ENCODE measurements at regions not wholly inside any gene's neighbourhood (a gene's known extent, or its start where the extent isn't known, plus 50 kb on each side); places are given as distances from the start of the nearest gene placed in this dataset.
A peak's percentile ranks its signal among the peaks of the same experiment; 100 is the strongest.

GRCh38 chr3:22113453-22113852, 362.4 kb upstream of the ZNF385D start:
- DNase-seq (ENCODE audit: low read depth) = no peak

GRCh38 chr3:22115581-22115980, 364.6 kb upstream of the ZNF385D start:
- DNase-seq (ENCODE audit: low read depth) = peak; percentile 17

GRCh38 chr3:22117091-22117490, 366.1 kb upstream of the ZNF385D start:
- DNase-seq (ENCODE audit: low read depth) = no peak

DNA sequence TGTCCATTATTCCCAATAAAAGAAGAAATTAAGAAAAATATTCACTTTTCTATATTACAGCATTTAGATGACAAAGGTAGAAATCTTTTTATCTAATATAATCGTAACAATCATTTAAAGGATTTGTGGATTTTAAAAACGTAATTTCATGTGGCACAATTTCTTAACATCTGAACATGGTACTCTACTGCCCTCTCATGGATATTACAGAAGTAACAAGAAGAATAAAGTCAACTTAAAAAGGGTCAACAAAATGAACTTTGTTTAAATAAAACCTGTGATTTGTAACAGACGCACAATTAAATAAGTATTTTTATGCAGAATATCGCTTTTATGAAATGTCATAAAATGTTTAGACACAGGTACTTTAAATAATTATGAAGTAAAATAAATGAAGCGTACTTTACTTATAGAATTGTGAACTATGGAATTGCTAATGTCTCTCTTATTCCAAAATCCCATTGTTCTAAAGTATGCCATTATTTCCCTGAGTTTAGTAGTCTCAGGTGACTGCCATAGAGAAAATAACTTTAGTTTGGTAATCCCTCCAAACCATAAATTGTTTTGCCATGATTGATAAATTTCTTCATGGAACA, 366.8 kb upstream of the ZNF385D start:
- DNase-seq (ENCODE audit: low read depth) = peak; percentile 22

GRCh38 chr3:22118542-22118941, 367.5 kb upstream of the ZNF385D start:
- DNase-seq (ENCODE audit: low read depth) = no peak

- DNase-seq (ENCODE audit: low read depth) = no peak
Observed at GRCh38 chr3:22121068-22121701, 370.2 kb upstream of the ZNF385D start.

- DNase-seq (ENCODE audit: low read depth) = no peak
Observed at GRCh38 chr3:22122567-22122966, 371.6 kb upstream of the ZNF385D start.

- DNase-seq (ENCODE audit: low read depth) = no peak
Observed at GRCh38 chr3:22129101-22129500, 378.1 kb upstream of the ZNF385D start.

DNA sequence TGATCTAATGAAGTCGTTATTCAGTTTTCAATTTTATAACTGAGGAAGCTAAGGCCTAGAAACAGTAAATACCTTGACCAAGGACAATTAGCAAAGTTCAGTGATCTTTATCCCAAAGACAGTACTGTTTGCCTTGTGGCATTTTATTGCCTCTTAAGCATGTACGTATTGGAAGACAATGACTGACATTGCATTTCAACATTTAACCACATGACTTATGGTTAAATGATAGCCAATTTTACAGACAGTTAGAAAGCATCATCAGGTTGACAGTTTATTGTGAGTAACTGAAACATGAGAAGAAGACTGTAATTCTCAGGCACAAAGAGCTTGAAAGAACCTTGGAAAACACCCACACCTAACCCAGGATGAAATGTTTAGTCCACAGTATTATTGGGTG, 390.8 kb upstream of the ZNF385D start:
- DNase-seq (ENCODE audit: low read depth) = no peak

GRCh38 chr3:22147161-22147560, 396.2 kb upstream of the ZNF385D start:
- no peak for DNase-seq (ENCODE audit: low read depth)

DNA sequence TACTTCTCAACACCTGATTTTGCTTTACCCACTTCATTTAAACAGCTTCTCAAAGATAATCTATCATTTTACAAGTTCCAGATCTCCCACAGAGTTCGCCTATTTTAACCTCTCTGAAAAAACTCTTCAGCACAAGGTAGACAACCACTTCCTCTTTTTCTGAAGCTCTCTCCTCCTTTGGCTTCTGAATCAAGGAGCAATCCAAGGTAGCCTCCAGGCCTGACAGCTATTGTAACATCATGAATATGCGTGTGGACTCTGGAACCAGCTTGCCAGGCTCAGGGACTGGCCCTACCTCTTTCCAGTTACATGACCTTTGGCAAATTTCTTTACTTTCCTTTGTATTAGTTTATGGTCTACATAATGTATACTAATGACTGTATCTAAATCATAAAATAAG, 405.9 kb upstream of the ZNF385D start:
- DNase-seq (ENCODE audit: low read depth) = no peak

GRCh38 chr3:22157848-22158247, 406.8 kb upstream of the ZNF385D start:
- DNase-seq (ENCODE audit: low read depth) = no peak

- DNase-seq (ENCODE audit: low read depth) = no peak
Observed at GRCh38 chr3:22159004-22159695, 408.1 kb upstream of the ZNF385D start.

DNA sequence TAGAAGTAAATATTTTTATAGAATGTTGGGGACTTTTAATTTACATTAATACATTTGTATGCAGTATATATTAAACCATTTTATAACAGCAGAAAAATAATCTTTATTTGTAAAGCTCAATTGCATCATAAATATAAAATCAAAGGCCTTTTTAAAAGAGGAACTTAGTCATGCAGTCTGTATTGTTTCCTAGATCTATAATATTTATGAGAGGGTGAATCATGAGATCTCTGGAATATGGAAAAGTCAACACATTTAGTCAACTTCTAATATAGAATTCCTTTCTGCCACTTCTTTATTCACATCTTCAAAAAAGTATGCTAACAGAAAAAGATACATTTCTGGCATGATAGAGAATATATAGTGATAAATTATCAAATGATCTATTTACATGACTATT, 410.3 kb upstream of the ZNF385D start:
- DNase-seq (ENCODE audit: low read depth) = no peak

DNA sequence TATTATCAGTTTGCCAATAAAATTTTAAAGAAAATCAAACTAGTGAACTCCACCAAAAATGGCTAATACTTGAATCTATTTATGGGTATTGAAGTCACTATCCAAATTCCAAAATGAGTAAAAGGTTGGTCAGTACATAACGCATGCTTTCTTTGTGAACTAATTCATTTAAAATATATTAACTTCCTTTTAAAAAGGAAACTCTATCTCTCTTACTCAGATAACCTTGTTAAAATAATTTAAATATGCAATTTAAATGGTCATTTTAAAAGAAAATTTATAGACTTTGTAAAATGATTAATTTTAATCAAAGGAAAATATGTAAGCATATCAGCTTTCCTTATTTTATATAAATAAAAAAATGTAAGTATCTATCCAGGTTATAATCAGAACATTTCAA, 419.4 kb upstream of the ZNF385D start:
- DNase-seq (ENCODE audit: low read depth) = no peak

- DNase-seq (ENCODE audit: low read depth) = no peak
Observed at GRCh38 chr3:22172964-22173363, 422.0 kb upstream of the ZNF385D start.

GRCh38 chr3:22175947-22176346, 424.9 kb upstream of the ZNF385D start:
- DNase-seq (ENCODE audit: low read depth) = no peak

- DNase-seq (ENCODE audit: low read depth) = no peak
Observed at GRCh38 chr3:22176911-22177310, 425.9 kb upstream of the ZNF385D start.

- DNase-seq (ENCODE audit: low read depth) = no peak
Observed at GRCh38 chr3:22189616-22190015, 438.6 kb upstream of the ZNF385D start.

DNA sequence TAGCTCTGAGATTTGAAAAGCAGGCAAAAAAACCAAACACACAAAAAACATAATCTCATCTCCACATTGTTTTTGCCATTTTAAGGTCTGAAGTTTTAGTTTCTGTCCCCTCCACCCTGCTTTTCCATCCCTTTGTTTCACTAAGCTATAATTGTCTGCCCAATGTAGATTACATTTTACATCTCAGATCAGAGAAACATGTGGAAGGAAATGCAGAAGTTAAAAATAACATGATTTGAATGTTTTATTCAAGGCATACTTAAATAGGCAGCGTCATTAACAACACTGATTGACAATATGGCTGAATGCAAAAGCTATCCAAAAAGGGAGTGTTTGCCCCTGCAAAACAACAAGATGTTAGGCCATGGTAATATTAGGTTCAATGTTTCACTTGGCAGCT, 448.1 kb upstream of the ZNF385D start:
- no peak for DNase-seq (ENCODE audit: low read depth)

DNA sequence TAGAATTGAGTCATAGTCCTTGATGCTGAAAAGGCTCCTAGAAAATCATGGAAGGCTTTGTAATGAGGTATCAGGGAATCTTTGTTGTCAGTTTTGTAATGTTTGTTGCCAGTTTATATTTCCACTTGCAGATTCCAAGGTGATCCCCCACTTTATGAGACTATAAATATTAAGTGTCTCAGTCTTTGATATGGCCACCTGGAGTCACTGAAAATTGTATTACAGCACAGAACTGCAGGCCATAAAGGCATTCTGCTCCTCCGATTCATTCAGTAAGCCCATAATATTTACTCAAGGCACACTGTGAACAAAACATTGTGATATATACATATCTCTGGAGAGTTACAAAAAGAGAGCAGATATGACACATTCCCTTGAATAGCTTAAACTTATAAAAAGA, 457.8 kb upstream of the ZNF385D start:
- DNase-seq (ENCODE audit: low read depth) = no peak

- no peak for DNase-seq (ENCODE audit: low read depth)
Observed at GRCh38 chr3:22209578-22209977, 458.6 kb upstream of the ZNF385D start.

DNA sequence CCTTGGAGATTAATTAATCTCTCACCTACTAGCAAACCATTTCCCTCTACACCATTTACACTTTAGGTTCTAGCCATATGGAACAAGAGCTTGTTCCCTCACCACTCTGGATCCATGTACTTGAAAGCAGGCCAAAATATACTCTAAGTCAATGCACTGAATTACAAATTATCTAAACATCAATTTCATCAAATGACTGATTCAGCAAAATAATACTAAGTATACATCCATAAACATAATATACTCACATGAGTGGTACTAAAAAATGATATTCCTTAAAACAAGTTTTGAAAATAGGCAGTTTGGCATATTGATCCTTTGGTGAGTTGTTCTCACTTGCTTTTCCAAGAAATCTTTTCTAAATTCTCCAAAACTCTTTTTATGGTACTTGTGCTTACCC, 459.7 kb upstream of the ZNF385D start:
- no peak for DNase-seq (ENCODE audit: low read depth)

- no peak for DNase-seq (ENCODE audit: low read depth)
Observed at GRCh38 chr3:22216601-22217000, 465.6 kb upstream of the ZNF385D start.
